Left ventricle myocardium inferior (tissue), 1 donor: ENCODE measurements at regions not wholly inside any gene's neighbourhood (a gene's known extent, or its start where the extent isn't known, plus 50 kb on each side); places are given as distances from the start of the nearest gene placed in this dataset.
"Not testable (repeated sequence)": the region's sequence is repeated elsewhere in the genome, so short reads cannot be mapped to it uniquely, and the experiment has no call there.

Source experiments
- DNase-seq: peaks from one replicate; pipeline ENCODE4 v3.0.0-alpha.2; 2020
- H3K27ac ChIP-seq: fragments of 200-600 bp; replicated peaks from 2 replicates; pipeline ENCODE4 v1.8.0; 2021
- H3K27me3 ChIP-seq: fragments of 200-600 bp; 2 replicates; pipeline ENCODE4 v1.8.0; 2021; ENCODE audit warnings: low read depth
- H3K36me3 ChIP-seq: fragments of 200-600 bp; 2 replicates; pipeline ENCODE4 v1.8.0; 2021
- H3K4me1 ChIP-seq: fragments of 200-600 bp; 2 replicates; pipeline ENCODE4 v1.8.0; 2021
- H3K4me3 ChIP-seq: fragments of 200-600 bp; 2 replicates; pipeline ENCODE4 v1.8.0; 2021; ENCODE audit warnings: mild to moderate bottlenecking, moderate library complexity
- H3K9me3 ChIP-seq: fragments of 200-600 bp; replicated peaks from 2 replicates; pipeline ENCODE4 v1.8.0; 2021
- intact Hi-C: fragments of 100-400 bp; cut with micrococcal nuclease; formaldehyde crosslinking; loops from one replicate; pipeline ENCODE4 v1.11.0; 2022
- TF ChIP-seq, protein P1 (sequence below): fragments of 200-600 bp; IDR thresholded peaks from 2 replicates; pipeline ENCODE4 v1.8.0; 2021; ENCODE audit warnings: antibody characterized with exemption, mild to moderate bottlenecking, borderline replicate concordance
- donor health status: DM: no; HTN: yes; CAD: no; lungs with severe emphysema.

DNA sequence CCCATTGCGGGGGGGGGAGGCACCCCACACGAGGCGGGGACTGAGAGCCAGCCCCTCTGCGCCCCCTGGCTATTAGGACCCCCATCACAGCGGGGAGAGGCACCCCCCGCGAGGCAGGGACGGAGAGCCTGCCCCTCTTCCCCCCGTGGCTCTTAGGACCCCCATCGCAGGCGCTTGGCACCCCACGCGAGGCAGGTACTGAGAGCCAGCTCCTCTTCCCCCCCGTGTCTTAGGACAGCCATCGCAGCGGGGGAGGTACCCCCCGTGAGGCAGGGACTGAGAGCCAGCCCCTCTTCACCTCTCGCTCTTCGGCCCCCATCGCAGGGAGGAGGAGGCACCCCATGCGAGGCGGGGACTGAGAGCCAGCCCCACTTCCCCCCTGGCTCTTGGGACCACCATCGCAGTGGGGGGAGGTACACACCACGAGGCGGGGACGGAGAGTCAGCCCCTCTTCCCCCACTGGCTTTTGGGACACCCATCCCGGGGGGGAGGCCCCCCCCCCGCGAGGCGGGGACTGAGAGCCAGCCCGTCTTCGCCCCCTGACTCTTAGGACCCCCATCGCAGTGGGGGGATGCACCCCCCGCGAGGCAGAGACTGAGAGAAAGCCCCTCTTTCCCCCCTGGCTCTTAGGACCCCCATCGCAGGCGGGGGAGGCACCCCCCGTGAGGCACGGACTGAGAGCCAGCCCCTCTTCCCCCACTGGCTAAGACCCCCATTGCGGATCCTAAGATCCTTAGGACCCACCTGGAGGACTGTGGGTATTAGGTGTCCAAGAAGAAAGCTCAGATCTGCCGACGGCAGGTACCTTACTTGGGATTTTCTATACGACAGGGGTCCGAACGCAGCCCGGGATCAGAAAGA lies 198.6 kb upstream of the PZP start:
- Histone ChIP-seq H3K4me1 (no peaks in the 10 kb centered on the region), H3K27ac (no peak overlapping the region), H3K36me3 (no peaks in the 10 kb centered on the region), H3K4me3 (peak overlapping the region; percentile 51), H3K27me3 (no peaks in the 10 kb centered on the region), H3K9me3 (no peaks in the 10 kb centered on the region)
- TF ChIP-seq, protein P1, sequence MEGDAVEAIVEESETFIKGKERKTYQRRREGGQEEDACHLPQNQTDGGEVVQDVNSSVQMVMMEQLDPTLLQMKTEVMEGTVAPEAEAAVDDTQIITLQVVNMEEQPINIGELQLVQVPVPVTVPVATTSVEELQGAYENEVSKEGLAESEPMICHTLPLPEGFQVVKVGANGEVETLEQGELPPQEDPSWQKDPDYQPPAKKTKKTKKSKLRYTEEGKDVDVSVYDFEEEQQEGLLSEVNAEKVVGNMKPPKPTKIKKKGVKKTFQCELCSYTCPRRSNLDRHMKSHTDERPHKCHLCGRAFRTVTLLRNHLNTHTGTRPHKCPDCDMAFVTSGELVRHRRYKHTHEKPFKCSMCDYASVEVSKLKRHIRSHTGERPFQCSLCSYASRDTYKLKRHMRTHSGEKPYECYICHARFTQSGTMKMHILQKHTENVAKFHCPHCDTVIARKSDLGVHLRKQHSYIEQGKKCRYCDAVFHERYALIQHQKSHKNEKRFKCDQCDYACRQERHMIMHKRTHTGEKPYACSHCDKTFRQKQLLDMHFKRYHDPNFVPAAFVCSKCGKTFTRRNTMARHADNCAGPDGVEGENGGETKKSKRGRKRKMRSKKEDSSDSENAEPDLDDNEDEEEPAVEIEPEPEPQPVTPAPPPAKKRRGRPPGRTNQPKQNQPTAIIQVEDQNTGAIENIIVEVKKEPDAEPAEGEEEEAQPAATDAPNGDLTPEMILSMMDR: no peak
- intact Hi-C loops: no loop called here
- DNase-seq: no peak

DNA sequence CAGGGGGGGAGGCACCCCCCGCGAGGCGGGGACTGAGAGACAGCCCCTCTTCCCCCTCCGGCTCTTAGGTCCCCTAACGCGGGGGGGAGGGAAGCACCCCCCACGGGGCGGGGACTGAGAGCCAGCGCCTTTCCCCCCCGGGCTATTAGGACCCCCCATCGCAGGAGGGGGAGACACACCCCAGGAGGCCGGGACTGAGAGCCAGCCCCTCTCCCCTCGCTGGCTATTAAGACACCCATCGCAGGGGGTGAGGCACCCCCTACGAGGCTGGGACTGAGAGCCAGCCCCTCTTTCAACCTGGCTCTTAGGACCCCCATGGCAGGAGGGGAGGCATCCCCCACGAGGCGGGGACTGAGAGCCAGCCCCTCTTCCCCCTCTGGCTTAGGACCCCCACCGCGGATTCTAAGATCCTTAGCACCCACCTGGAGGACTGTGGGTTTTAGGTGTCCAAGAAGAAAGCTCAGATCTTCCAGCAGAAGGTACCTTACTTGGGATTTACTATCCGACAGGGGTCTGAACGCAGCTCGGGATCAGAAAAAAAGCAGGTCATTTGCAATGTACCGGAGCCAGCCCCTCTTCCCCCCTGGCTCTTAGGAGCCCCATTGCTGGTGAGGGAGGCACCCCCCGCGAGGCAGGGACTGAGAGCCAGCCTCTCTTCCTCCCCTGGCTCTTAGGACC lies 197.8 kb upstream of the PZP start:
- H3K27ac ChIP-seq: no peak overlapping the region
- intact Hi-C loops: no loop called here
- no peaks in the 10 kb centered on the region for H3K4me1 ChIP-seq
- no peak for DNase-seq
- no peaks in the 10 kb centered on the region for H3K36me3 ChIP-seq
- no peaks in the 10 kb centered on the region for H3K9me3 ChIP-seq
- peak overlapping the region; percentile 51 for H3K4me3 ChIP-seq
- TF ChIP-seq, protein P1: no peak
- no peaks in the 10 kb centered on the region for H3K27me3 ChIP-seq

DNA sequence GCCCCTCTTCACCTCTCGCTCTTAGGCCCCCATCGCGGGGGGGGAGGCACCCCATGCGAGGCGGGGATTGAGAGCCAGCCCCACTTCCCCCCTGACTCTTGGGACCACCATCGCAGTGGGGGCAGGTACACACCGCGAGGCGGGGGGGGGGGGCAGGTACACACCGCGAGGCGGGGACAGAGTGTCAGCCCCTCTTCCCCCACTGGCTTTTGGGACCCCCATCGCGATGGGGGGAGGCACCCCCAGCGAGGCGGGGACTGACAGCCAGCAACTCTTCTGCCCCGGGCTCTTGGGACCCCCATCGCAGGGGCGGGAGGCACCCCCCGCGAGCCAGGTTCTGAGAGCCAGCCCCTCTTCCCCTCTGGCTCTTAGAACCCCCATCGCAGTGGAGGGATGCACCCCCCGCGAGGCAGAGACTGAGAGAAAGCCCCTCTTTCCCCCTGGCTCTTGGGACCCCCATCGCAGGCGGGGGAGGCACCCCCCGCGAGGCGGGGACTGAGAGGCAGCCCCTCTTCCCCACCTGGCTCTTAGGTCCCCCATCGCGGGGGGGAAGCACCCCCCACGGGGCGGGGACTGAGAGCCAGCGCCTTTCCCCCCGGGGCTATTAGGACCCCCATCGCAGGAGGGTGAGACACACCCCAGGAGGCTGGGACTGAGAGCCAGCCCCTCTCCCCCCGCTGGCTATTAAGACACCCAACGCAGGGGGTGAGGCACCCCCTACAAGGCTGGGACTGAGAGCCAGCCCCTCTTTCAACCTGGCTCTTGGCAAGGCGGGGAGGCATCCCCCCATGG lies 196.5 kb upstream of the PZP start:
- intact Hi-C loops: no loop called here
- TF ChIP-seq, protein P1: no peak
- H3K9me3 ChIP-seq: no peaks in the 10 kb centered on the region

DNA sequence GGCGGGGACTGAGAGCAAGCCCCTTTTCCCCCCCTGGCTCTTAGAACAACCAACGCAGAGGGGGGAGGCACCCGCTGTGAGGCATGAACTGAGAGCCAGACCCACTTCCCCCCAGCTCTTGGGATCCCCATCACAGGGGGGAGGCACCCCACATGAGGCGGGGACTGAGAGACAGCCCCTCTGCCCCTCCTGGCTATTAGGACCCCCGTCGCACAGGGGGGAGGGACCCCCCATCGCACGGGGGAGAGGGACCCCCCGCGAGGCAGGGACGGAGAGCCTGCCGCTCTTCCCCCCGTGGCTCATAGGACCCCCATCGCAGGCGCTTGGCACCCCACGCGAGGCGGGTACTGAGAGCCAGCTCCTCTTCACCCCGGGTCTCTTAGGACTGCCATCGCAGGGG lies 195.8 kb upstream of the PZP start:
- no peak overlapping the region for H3K4me3 ChIP-seq
- no peaks in the 10 kb centered on the region for H3K36me3 ChIP-seq
- H3K4me1 ChIP-seq: no peaks in the 10 kb centered on the region
- H3K27ac ChIP-seq: no peak overlapping the region
- H3K27me3 ChIP-seq: no peaks in the 10 kb centered on the region
- intact Hi-C loops: no loop called here
- no peaks in the 10 kb centered on the region for H3K9me3 ChIP-seq
- TF ChIP-seq, protein P1: no peak
- no peak for DNase-seq

More for the DNA sequence above, 196.5 kb upstream of the PZP start:
- no peak for DNase-seq
- Histone ChIP-seq H3K27ac (no peak overlapping the region), H3K36me3 (no peaks in the 10 kb centered on the region), H3K4me3 (no peak overlapping the region), H3K4me1 (no peaks in the 10 kb centered on the region), H3K27me3 (no peaks in the 10 kb centered on the region)

DNA sequence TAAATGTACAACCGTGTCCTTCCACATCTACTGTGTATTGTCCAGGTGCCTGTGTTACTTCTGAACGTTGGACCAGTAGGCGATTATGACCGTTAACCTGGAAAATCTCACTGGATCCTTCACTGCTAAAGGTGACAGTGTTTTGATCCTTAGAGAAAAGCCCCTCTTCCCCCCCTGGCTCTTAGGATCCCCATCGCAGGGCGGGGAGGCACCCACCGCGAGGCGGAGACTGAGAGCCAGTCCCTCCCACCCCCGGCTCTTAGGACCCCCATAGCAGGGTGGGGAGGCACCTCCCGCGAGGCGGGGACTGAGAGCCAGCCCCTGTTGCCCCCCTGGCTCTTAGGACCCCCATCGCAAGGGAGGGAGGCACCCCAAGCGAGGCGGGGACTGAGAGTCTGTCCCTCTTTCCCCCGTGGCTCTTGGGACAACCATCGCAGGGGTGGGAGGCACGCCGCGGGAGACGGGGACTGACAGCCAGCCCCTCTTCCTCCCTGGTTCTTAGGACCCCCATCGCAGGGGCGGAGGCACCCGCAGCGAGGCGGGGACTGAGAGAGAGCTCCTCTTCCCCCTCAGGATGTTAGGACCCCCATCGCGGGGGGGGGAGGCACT lies 194.3 kb upstream of the PZP start:
- H3K27ac ChIP-seq, H3K4me1 ChIP-seq, H3K4me3 ChIP-seq, H3K9me3 ChIP-seq, DNase-seq, intact Hi-C loops, H3K27me3 ChIP-seq, H3K36me3 ChIP-seq: not testable (repeated sequence)

DNA sequence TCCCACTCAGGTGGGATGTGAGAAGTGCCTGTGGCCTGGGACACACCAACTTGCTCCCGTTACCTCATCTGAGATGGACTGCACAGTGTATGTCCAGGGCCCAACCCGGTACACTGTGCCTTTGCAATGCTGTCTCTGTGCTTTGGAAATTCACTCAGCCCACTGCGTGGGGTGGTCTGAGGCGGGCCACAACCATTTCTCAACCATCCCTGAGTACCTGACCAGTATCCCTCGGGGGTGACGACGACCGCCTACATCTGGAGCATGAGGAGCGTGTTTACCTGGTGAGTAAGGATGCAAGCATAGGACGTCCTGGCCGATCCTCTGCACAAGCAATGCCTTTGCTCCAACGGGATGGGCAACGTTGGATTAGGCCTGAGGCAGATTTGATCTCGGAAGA lies 188.2 kb upstream of the PZP start:
- H3K4me3 ChIP-seq, H3K36me3 ChIP-seq, intact Hi-C loops, H3K27me3 ChIP-seq, H3K9me3 ChIP-seq, H3K4me1 ChIP-seq, H3K27ac ChIP-seq, DNase-seq: not testable (repeated sequence)

DNA sequence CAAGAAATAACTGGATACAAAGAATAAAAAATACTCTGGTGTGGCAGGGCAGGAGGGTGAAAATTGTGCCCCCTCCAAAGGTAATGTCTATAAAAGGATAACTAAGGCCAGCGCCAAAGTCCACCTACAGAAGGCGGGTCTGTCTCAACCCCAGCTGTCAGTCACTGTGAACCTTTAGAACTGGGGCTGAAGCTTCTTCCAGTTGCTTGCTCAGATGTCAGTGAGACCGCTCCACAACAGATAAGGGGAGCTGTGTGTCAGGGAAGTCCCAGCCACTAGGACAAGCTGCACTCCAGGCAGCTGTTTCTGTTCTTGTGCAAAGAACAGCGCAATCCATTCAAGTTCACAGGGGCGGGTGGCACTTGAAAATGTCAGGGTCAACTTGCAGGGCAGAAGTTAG lies 187.0 kb upstream of the PZP start:
- intact Hi-C loops, H3K36me3 ChIP-seq, H3K27me3 ChIP-seq, H3K27ac ChIP-seq, DNase-seq, H3K9me3 ChIP-seq, H3K4me1 ChIP-seq, H3K4me3 ChIP-seq: not testable (repeated sequence)
